Smooth muscle cell (in vitro differentiated cells): ENCODE measurements at regions not wholly inside any gene's neighbourhood (a gene's known extent, or its start where the extent isn't known, plus 50 kb on each side); places are given as distances from the start of the nearest gene placed in this dataset.
A peak's percentile ranks its signal among the peaks of the same experiment; 100 is the strongest.

Source experiments
- DNase-seq: peaks from one replicate; lab custom pipeline; 2025; ENCODE audit not compliant: unreplicated experiment; lab: John Stamatoyannopoulos, UW
- H2AFZ ChIP-seq: fragments of 200-600 bp; sonication (generic); 2 replicates; pipeline ENCODE4 v1.6.0; 2016; ENCODE audit warnings: antibody characterized with exemption, low read depth, mild to moderate bottlenecking
- H3F3A ChIP-seq: fragments of 200-600 bp; sonication (generic); 2 replicates; pipeline ENCODE4 v1.6.0; 2017; ENCODE audit warnings: antibody characterized with exemption, low read depth
- H3K27ac ChIP-seq: fragments of 200-600 bp; sonication (generic); 2 replicates; pipeline ENCODE4 v1.5.1; 2016; ENCODE audit warnings: low read depth, mild to moderate bottlenecking
- H3K27me3 ChIP-seq: fragments of 200-600 bp; sonication (generic); 2 replicates; pipeline ENCODE4 v1.6.1; 2016; ENCODE audit warnings: low read depth, mild to moderate bottlenecking
- H3K36me3 ChIP-seq: fragments of 200-600 bp; sonication (generic); 2 replicates; pipeline ENCODE4 v1.5.1; 2016; ENCODE audit warnings: low read depth
- H3K4me1 ChIP-seq: fragments of 200-600 bp; sonication (generic); 2 replicates; pipeline ENCODE4 v1.5.1; 2016; ENCODE audit warnings: low read depth
- H3K4me2 ChIP-seq: fragments of 200-600 bp; sonication (generic); 2 replicates; pipeline ENCODE4 v1.6.0; 2016; ENCODE audit warnings: mild to moderate bottlenecking
- H3K4me3 ChIP-seq: fragments of 200-600 bp; sonication (generic); 2 replicates; pipeline ENCODE4 v1.5.1; 2016; ENCODE audit warnings: mild to moderate bottlenecking
- H3K79me2 ChIP-seq: fragments of 200-600 bp; sonication (generic); 2 replicates; pipeline ENCODE4 v1.6.0; 2016; ENCODE audit warnings: low read depth, mild to moderate bottlenecking
- H3K9ac ChIP-seq: fragments of 200-600 bp; sonication (generic); 2 replicates; pipeline ENCODE4 v1.6.0; 2016; ENCODE audit warnings: low read depth
- H3K9me3 ChIP-seq: fragments of 200-600 bp; sonication (generic); replicated peaks from 2 replicates; pipeline ENCODE4 v1.5.1; 2016; ENCODE audit warnings: low read depth
- H4K20me1 ChIP-seq: fragments of 200-600 bp; sonication (generic); 2 replicates; pipeline ENCODE4 v1.6.0; 2016; ENCODE audit warnings: low read depth
- WGBS: methylation state at CpG from one replicate; pipeline ENCODE4 v1.1.7; 2016; ENCODE audit warnings: low lambda C conversion rate; 5-methylcytosine and 5-hydroxymethylcytosine counted together
- TF ChIP-seq, protein P1 (sequence below): fragments of 200-600 bp; sonication (generic); IDR thresholded peaks from 2 replicates; pipeline ENCODE4 v1.5.1; 2017; ENCODE audit warnings: borderline replicate concordance, mild to moderate bottlenecking, antibody characterized with exemption; ENCODE audit not compliant: insufficient read depth, poor library complexity, severe bottlenecking

DNA sequence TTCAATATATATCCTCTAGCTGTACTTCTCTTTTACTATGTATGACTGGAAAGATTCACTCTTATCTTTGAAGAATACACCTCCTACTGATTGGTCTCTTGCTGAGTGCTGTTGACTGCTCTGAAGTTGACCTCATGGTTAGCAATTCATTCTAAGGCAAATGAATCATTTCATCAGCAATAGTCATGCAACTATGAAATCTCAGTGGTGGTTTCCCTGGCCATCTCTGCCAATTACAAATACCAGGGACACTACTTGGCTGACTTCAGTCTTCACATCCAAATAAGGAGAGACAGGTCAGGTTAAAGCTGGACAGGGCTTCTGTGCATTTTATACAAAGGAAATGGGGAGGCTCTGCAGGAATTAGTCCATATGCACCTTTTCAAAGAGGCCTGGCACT lies 333.5 kb upstream of the ACTBL2 start:
- Histone ChIP-seq H3K4me2 (peak overlapping the region; percentile 57), H3K79me2 (no peaks in the 10 kb centered on the region), H3K27ac (peak overlapping the region; percentile 59), H3F3A (no peaks in the 10 kb centered on the region), H2AFZ (no peak overlapping the region), H3K27me3 (no peaks in the 10 kb centered on the region), H3K9ac (no peak overlapping the region), H3K4me3 (no peak overlapping the region), H3K9me3 (no peaks in the 10 kb centered on the region), H3K4me1 (peaks cover 3% of the 10 kb centered on the region), H3K36me3 (peaks cover 3% of the 10 kb centered on the region), H4K20me1 (no peaks in the 10 kb centered on the region)
- no peak for DNase-seq
- TF ChIP-seq, protein P1, sequence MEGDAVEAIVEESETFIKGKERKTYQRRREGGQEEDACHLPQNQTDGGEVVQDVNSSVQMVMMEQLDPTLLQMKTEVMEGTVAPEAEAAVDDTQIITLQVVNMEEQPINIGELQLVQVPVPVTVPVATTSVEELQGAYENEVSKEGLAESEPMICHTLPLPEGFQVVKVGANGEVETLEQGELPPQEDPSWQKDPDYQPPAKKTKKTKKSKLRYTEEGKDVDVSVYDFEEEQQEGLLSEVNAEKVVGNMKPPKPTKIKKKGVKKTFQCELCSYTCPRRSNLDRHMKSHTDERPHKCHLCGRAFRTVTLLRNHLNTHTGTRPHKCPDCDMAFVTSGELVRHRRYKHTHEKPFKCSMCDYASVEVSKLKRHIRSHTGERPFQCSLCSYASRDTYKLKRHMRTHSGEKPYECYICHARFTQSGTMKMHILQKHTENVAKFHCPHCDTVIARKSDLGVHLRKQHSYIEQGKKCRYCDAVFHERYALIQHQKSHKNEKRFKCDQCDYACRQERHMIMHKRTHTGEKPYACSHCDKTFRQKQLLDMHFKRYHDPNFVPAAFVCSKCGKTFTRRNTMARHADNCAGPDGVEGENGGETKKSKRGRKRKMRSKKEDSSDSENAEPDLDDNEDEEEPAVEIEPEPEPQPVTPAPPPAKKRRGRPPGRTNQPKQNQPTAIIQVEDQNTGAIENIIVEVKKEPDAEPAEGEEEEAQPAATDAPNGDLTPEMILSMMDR = no peak

DNA sequence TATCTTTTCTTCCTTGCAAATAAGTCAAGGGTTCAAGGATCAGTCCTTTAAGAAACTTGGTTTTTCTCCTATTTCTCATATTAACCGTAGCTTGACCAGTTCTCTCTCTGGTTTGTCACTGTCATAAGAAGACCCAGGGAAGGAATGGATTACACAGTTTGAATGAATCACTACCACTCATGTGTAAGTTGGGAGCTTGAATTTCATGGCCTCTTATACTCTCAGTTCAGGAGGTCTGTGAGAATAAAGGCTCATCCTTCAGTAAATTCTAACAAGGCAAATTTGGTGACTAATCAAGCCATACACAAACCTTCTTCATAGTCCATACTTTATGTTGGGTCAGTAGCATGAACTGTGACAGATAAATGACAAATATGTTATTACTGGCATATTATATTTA lies 323.1 kb upstream of the ACTBL2 start:
- Histone ChIP-seq H4K20me1 (no peaks in the 10 kb centered on the region), H3K36me3 (no peaks in the 10 kb centered on the region), H3K4me2 (no peak overlapping the region), H3K27ac (no peak overlapping the region), H3K4me3 (no peak overlapping the region), H3F3A (no peaks in the 10 kb centered on the region), H3K4me1 (no peaks in the 10 kb centered on the region), H3K27me3 (no peaks in the 10 kb centered on the region), H2AFZ (no peak overlapping the region), H3K79me2 (no peaks in the 10 kb centered on the region), H3K9me3 (no peaks in the 10 kb centered on the region), H3K9ac (no peak overlapping the region)
- no peak for DNase-seq
- 93% methylated on average over 1 of the region's 1 CpG for whole genome bisulfite sequencing
- TF ChIP-seq, protein P1 = no peak

DNA sequence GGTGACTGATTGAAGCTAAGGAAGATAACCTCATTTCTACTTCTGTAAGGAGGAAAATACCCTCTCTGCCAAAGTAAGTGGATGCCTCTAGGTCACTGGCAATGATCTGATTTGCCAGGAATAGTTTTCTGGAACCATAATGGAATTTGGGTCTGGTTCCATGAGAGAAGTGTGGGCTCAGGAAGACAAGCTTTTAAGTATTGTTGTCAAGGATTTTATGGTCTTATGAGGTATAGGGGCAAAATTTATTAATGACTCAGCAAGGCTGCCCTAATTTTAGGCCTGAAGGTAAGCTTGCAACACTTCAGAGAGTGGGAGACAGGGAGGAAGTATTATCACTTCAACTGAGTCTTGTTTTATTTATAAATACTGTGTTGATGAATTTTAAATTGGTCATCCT lies 322.6 kb upstream of the ACTBL2 start:
- H3F3A ChIP-seq = no peaks in the 10 kb centered on the region

DNA sequence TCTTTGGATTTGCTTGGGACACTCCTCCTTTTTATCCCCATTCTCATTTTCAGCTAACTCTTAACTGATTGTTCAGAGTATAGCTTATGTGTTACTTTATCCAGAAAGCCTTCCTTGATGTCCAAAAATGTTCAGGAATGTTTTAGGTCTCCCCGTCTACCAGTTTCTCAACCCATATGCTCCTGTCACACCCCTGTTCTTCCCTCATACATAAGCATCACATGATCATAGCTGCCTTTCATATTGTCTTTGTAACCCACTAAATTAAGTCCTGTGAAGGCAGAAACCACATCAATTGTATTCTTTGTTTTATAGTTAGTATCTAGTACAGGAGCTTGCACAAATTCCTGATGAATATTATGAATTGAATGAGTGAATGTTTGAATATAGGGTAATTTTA lies 321.9 kb upstream of the ACTBL2 start:
- Histone ChIP-seq H3K9me3 (no peaks in the 10 kb centered on the region), H3K4me1 (no peaks in the 10 kb centered on the region), H3K27me3 (no peaks in the 10 kb centered on the region), H3K36me3 (no peaks in the 10 kb centered on the region), H3K4me3 (no peak overlapping the region), H4K20me1 (no peaks in the 10 kb centered on the region), H3F3A (no peaks in the 10 kb centered on the region), H3K9ac (no peak overlapping the region), H3K27ac (no peak overlapping the region), H3K4me2 (no peak overlapping the region), H3K79me2 (no peaks in the 10 kb centered on the region), H2AFZ (no peak overlapping the region)
- WGBS = 96% methylated on average over 1 of the region's 1 CpG
- TF ChIP-seq, protein P1 = no peak
- no peak for DNase-seq

More for the DNA sequence above, 322.6 kb upstream of the ACTBL2 start:
- Histone ChIP-seq H3K9me3 (no peaks in the 10 kb centered on the region), H3K27me3 (no peaks in the 10 kb centered on the region), H2AFZ (no peak overlapping the region), H3K4me1 (no peaks in the 10 kb centered on the region), H3K79me2 (no peaks in the 10 kb centered on the region), H3K4me2 (no peak overlapping the region), H4K20me1 (no peaks in the 10 kb centered on the region), H3K36me3 (no peaks in the 10 kb centered on the region), H3K4me3 (no peak overlapping the region), H3K9ac (no peak overlapping the region), H3K27ac (no peak overlapping the region)
- TF ChIP-seq, protein P1 = no peak
- no peak for DNase-seq
